Gastroesophageal sphincter (tissue), 4 donors: ENCODE measurements at regions not wholly inside any gene's neighbourhood (a gene's known extent, or its start where the extent isn't known, plus 50 kb on each side); places are given as distances from the start of the nearest gene placed in this dataset.

Experiments used
- ATAC-seq: fragments of 150-250 bp; one replicate; pipeline ENCODE4 v1.9.1; 2016; ENCODE audit warnings: mild to moderate bottlenecking, moderate library complexity
- H3K27ac ChIP-seq, 4 donors: fragments of 200-600 bp; sonication (generic) in 3 of 4; 1 replicate in 3 of 4; 2 replicates in 1 of 4; pipeline ENCODE4 v1.5.1; 2016 to 2019
- H3K27me3 ChIP-seq: fragments of 200-600 bp; sonication (generic); one replicate; pipeline ENCODE4 v1.5.1; 2019
- H3K36me3 ChIP-seq, 2 donors: fragments of 200-600 bp; sonication (generic); one replicate each; pipeline ENCODE4 v1.5.1; 2019; ENCODE audit warnings: control low read depth in 1 of 2
- H3K4me1 ChIP-seq, 3 donors: fragments of 200-600 bp; sonication (generic); 1 replicate in 2 of 3; 2 replicates in 1 of 3; pipeline ENCODE4 v1.5.1; 2016 to 2019; ENCODE audit warnings: control low read depth in 2 of 3
- H3K4me3 ChIP-seq, 2 donors: fragments of 200-600 bp; sonication (generic); one replicate each; pipeline ENCODE4 v1.5.1; 2019; ENCODE audit warnings: mild to moderate bottlenecking in 1 of 2, moderate library complexity in 1 of 2
- H3K9me3 ChIP-seq, 3 donors: fragments of 200-600 bp; sonication (generic); one replicate each; pipeline ENCODE4 v1.5.1; 2017 to 2019; ENCODE audit warnings: control low read depth in 2 of 3
- EP300 ChIP-seq: sonication (generic); formaldehyde crosslinking; IDR thresholded peaks from one replicate; pipeline ENCODE4 v1.6.1; 2017; ENCODE audit warnings: antibody characterized with exemption, mild to moderate bottlenecking
- POLR2A ChIP-seq, 2 donors: fragments of 450-650 bp; IDR thresholded peaks; one replicate each; pipeline ENCODE4 v1.6.1; 2017; ENCODE audit warnings: antibody characterized with exemption in 2 of 2, mild to moderate bottlenecking in 2 of 2, moderate library complexity in 1 of 2
- POLR2AphosphoS5 ChIP-seq: sonication (generic); formaldehyde crosslinking; IDR thresholded peaks from one replicate; pipeline ENCODE4 v1.6.1; 2017; ENCODE audit warnings: antibody characterized with exemption
- WGBS, 2 donors: methylation state at CpG; one replicate each; pipeline ENCODE4 v1.1.5; 2018; ENCODE audit warnings: low coverage in 1 of 2; 5-methylcytosine and 5-hydroxymethylcytosine counted together
- TF ChIP-seq, protein P1 (sequence below), 4 experiments: fragments of 200-600 bp in 2 of 4; fragments of 450-650 bp in 2 of 4; sonication (generic) in 1 of 4; IDR thresholded peaks; one replicate each; pipeline ENCODE4 v1.5.1; 2017 to 2019; ENCODE audit warnings: antibody characterized with exemption in 4 of 4, mild to moderate bottlenecking in 2 of 4, moderate library complexity in 2 of 4

DNA sequence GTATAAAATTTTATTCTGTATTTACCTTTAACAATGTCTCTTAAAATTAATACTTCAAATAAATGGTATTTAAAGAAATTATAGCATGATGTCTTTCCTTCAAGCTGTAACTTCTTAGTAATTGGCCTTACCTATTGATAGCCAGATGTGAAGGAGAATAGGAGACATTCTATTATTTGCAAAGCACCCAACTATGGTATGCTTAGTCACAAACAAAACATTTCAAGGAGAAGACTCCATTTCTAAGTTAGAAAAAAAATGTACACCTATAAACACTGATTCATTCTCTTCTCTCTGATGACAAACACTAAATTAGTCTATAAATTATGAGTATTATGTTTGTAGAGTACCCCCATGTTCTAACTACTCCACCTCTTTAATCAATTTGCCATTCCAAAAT is 66.4 kb downstream of the NKX6-1 start:
- no peak for ATAC-seq
- Histone ChIP-seq H3K36me3 (no peaks in the 10 kb centered on the region), H3K27me3 (no peaks in the 10 kb centered on the region), H3K4me3 (no peak overlapping the region), H3K27ac (no peak overlapping the region), H3K9me3 (no peaks in the 10 kb centered on the region), H3K4me1 (peaks cover 0 to 10% (median 0%) of the 10 kb centered on the region in 3 donors)
- TF ChIP-seq POLR2A (IDR thresholded peaks at IDR 0.05) (no peak), POLR2AphosphoS5 (no peak)
- TF ChIP-seq, protein P1, sequence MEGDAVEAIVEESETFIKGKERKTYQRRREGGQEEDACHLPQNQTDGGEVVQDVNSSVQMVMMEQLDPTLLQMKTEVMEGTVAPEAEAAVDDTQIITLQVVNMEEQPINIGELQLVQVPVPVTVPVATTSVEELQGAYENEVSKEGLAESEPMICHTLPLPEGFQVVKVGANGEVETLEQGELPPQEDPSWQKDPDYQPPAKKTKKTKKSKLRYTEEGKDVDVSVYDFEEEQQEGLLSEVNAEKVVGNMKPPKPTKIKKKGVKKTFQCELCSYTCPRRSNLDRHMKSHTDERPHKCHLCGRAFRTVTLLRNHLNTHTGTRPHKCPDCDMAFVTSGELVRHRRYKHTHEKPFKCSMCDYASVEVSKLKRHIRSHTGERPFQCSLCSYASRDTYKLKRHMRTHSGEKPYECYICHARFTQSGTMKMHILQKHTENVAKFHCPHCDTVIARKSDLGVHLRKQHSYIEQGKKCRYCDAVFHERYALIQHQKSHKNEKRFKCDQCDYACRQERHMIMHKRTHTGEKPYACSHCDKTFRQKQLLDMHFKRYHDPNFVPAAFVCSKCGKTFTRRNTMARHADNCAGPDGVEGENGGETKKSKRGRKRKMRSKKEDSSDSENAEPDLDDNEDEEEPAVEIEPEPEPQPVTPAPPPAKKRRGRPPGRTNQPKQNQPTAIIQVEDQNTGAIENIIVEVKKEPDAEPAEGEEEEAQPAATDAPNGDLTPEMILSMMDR (IDR thresholded peaks at IDR 0.05): no peak

DNA sequence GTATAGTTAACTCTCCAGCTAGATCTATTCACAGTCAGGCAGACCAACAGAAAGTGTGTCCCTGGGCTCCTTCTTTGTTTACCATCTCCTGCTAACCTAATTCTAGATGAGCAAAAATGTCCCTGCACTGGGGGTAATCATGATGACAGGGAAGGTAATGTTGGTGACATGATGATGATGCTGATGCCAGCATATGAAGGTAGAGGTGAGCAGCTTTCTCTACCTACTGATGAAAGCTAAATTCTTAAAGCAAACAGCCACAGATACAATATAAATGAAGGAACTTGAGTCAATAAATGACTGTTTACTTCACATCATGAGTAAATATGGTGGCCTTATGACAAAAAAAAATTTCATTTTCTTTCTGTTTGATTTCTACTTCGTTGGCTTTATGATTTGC is 78.5 kb downstream of the NKX6-1 start:
- H3K4me1 ChIP-seq: peaks cover 0 to 10% (median 0%) of the 10 kb centered on the region in 3 donors
- 67 to 73% methylated on average over 1 of the region's 1 CpG for WGBS, 2 donors

DNA sequence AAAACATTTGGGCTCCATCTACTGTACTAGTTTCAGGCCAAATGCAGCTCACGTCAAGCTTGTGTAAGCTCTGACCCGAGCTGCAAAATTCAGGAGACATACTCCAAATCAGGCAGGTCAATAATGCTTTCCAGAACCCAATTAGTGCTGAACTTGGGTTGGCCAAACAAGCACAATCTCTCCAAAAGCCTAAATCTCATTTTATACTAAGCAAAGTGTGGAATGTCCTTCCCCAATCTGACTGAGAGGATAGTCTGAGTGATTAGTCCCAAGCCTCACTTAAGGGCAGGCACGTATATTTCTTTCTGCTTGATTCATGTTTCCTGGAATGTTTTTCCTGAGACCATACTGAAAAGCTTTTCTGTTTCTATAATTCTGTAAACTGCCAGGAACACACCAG is 79.9 kb downstream of the NKX6-1 start:
- H3K36me3 ChIP-seq: no peaks in the 10 kb centered on the region
- no peaks in the 10 kb centered on the region for H3K9me3 ChIP-seq
- no peak overlapping the region for H3K27ac ChIP-seq
- WGBS, 2 donors: 41 to 51% methylated on average over 3 of the region's 3 CpGs
- no peaks in the 10 kb centered on the region for H3K27me3 ChIP-seq
- H3K4me3 ChIP-seq: no peak overlapping the region
- H3K4me1 ChIP-seq: peaks cover 0 to 10% (median 0%) of the 10 kb centered on the region in 3 donors
- TF ChIP-seq, protein P1 (IDR thresholded peaks at IDR 0.05): no peak
- TF ChIP-seq POLR2A (IDR thresholded peaks at IDR 0.05) (no peak), POLR2AphosphoS5 (no peak), EP300 (no peak)
- ATAC-seq: no peak

More for the DNA sequence above, 78.5 kb downstream of the NKX6-1 start:
- Histone ChIP-seq H3K36me3 (no peaks in the 10 kb centered on the region), H3K27ac (no peak overlapping the region), H3K9me3 (no peaks in the 10 kb centered on the region), H3K27me3 (no peaks in the 10 kb centered on the region), H3K4me3 (no peak overlapping the region)
- no peak for TF ChIP-seq POLR2A (IDR thresholded peaks at IDR 0.05)
- no peak for TF ChIP-seq EP300
- TF ChIP-seq, protein P1 (IDR thresholded peaks at IDR 0.05): no peak
- no peak for TF ChIP-seq POLR2AphosphoS5
- no peak for ATAC-seq

DNA sequence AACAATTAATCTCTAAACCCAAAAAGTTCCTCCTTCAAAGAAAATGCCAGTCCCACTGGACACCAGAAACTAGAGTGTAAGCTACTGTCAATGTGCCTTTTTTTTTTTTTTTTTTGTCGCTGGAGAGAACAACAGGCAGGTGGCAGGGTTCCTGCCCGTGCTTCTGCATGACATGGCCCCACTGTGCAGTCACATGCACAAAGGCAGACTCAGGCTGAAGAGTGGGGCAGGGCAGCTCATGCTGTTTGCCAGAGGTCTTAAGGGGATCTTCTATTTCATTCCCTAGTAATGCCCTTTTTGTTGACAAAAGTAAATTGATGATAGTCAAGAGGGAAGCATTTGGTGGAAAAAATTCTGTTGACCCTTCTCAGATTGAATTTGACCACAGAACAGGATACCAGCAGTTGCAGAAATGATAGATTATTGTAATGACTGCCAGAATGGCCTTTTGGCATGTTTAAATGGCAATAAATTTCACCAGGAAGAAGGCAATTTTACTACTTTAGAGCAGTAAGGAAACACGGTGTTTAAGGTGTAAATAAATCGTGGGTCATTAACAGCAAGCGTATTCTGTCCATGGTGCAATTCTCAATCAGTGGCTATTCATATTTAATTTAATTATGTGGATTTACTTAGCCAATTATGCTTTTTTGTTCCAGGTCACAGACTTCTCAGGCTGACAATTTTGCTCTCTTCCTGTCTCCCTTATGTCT is 80.9 kb downstream of the NKX6-1 start:
- 42 to 73% methylated on average over 5 of the region's 5 CpGs for WGBS, 2 donors
- Histone ChIP-seq H3K36me3 (no peaks in the 10 kb centered on the region), H3K27ac (no peak overlapping the region), H3K27me3 (no peaks in the 10 kb centered on the region), H3K9me3 (no peaks in the 10 kb centered on the region), H3K4me1 (peaks cover 0 to 10% (median 0%) of the 10 kb centered on the region in 3 donors), H3K4me3 (no peak overlapping the region)
- no peak for ATAC-seq
- TF ChIP-seq POLR2AphosphoS5: no peak

DNA sequence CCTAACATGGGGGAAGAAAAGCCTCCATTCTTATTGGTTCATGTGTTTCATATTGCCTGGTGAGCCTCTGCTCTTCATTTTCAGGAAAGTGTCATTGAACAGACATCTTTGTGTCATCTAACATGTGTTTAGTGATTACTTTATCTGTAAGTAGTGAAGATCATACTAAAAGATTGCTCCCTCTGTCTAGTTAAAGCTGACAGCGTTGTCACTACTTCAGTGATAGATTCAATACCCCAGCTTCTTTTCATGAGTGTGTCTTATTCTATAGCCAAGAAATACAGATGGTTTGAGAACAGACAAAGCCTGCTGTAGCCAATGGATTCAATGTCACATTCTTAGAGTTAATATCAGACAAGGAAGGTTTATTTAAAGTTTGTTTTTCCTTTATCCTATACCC is 85.1 kb downstream of the NKX6-1 start:
- no peaks in the 10 kb centered on the region for H3K27me3 ChIP-seq
- no peak overlapping the region for H3K27ac ChIP-seq
- WGBS, 2 donors: 82% methylated on average over 1 of the region's 1 CpG; no CpG with 5 or more reads in 1 of the 2 donors
- H3K9me3 ChIP-seq: no peaks in the 10 kb centered on the region
- H3K4me3 ChIP-seq: no peak overlapping the region
- peaks cover 0 to 41% (median 11%) of the 10 kb centered on the region in 3 donors for H3K4me1 ChIP-seq
- no peak for ATAC-seq
- TF ChIP-seq EP300: no peak
- TF ChIP-seq POLR2A (IDR thresholded peaks at IDR 0.05): no peak
- TF ChIP-seq POLR2AphosphoS5: no peak
- TF ChIP-seq, protein P1 (IDR thresholded peaks at IDR 0.05): no peak
- no peaks in the 10 kb centered on the region for H3K36me3 ChIP-seq
